ENCODE measurements at regions not wholly inside any gene's neighbourhood (a gene's known extent, or its start where the extent isn't known, plus 50 kb on each side); places are given as distances from the start of the nearest gene placed in this dataset.
"Not testable (repeated sequence)": the region's sequence is repeated elsewhere in the genome, so short reads cannot be mapped to it uniquely, and the experiment has no call there.

- no peak overlapping the region for H3K27ac ChIP-seq
- no peaks in the 10 kb centered on the region for H3K36me3 ChIP-seq
- no peak overlapping the region for H3K4me3 ChIP-seq (ENCODE audit: low read depth in 1 of 2, low read length in 1 of 2)
- H3K4me1 ChIP-seq (ENCODE audit: control insufficient read depth in 1 of 2, insufficient read depth in 1 of 2, low read depth in 1 of 2, low read length in 1 of 2) = no peaks in the 10 kb centered on the region
- no peaks in the 10 kb centered on the region for H3K27me3 ChIP-seq
- no peaks in the 10 kb centered on the region for H3K9me3 ChIP-seq
- TF ChIP-seq CTCF (IDR thresholded peaks at IDR 0.05) = no peak
Measured at GRCh38 chr1:222058249-222058648, 316.4 kb upstream of the DUSP10 start.

DNA sequence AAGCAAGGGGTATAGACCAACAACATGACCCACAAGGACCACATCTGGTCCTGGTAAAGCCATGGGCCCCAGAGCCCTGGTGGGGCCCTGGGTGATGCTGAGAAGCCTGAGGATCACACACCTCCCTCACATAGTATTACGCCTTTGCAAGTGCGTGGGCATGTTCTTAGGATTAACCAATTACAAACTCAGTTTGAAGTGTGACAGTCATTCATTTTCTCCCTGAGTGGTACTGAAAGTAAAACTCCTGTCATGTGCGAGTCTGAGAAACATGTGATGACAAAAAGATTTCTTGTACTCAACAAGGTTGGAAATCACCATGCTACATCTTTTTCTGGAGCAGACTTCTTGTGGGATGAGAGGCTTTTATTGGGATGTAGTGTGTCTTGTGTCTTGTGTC, 315.3 kb upstream of the DUSP10 start:
- Histone ChIP-seq H3K9me3 (no peaks in the 10 kb centered on the region), H3K4me1 (ENCODE audit: control insufficient read depth in 1 of 2, insufficient read depth in 1 of 2, low read depth in 1 of 2, low read length in 1 of 2) (no peaks in the 10 kb centered on the region), H3K27me3 (no peaks in the 10 kb centered on the region), H3K27ac (no peak overlapping the region), H3K4me3 (ENCODE audit: low read depth in 1 of 2, low read length in 1 of 2) (no peak overlapping the region), H3K36me3 (no peaks in the 10 kb centered on the region)
- TF ChIP-seq CTCF (IDR thresholded peaks at IDR 0.05) = no peak

DNA sequence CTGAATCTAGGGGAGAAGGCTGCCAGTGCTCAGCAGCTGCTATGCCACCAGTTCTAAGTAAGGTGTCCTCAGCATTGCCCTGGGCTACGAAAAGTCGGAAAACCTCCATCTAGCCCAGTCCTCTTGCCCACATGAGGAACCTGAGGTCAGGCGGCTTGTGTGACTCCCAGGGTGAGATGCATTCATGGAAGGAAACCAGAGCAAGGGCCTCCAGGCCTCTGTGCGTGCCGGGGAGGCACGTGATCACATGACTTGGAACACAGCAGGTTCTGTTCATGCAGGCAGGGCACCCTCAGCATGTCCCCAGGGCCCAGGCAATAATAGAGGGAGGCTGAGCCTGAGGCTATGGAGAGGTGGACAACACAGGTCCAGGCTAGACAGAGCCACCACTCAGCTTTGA, 312.5 kb upstream of the DUSP10 start:
- Histone ChIP-seq H3K4me1 (ENCODE audit: control insufficient read depth in 1 of 2, insufficient read depth in 1 of 2, low read depth in 1 of 2, low read length in 1 of 2) (no peaks in the 10 kb centered on the region), H3K27ac (no peak overlapping the region), H3K9me3 (no peaks in the 10 kb centered on the region), H3K36me3 (no peaks in the 10 kb centered on the region), H3K4me3 (ENCODE audit: low read depth in 1 of 2, low read length in 1 of 2) (no peak overlapping the region), H3K27me3 (no peaks in the 10 kb centered on the region)
- TF ChIP-seq CTCF (IDR thresholded peaks at IDR 0.05) = no peak

GRCh38 chr1:222053790-222054294, 312.0 kb upstream of the DUSP10 start:
- TF ChIP-seq CTCF (IDR thresholded peaks at IDR 0.05) = no peak
- Histone ChIP-seq H3K27me3 (no peaks in the 10 kb centered on the region), H3K36me3 (no peaks in the 10 kb centered on the region)

DNA sequence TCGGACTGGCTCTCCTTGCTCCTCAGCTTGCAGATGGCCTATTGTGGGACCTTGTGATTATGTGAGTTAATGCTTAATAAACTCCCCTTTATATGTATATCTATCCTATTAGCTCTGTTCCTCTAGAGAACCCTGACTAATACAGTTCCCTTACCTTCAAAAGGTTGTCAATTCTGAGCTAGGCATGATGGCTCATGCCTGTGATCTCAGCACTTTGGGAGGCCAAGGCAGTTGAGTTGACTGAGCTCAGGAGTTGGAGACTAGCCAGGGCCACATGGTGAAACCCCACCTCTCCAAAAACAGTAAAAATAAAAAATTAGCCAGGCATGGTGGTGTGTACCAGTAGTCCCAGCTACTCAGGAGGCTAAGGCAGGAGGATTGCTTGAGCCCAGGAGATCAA, 309.4 kb upstream of the DUSP10 start:
- H3K27ac ChIP-seq; H3K4me1 ChIP-seq (ENCODE audit: control insufficient read depth in 1 of 2, insufficient read depth in 1 of 2, low read depth in 1 of 2, low read length in 1 of 2); H3K4me3 ChIP-seq (ENCODE audit: low read depth in 1 of 2, low read length in 1 of 2): not testable (repeated sequence)

More at GRCh38 chr1:222053790-222054294, 312.0 kb upstream of the DUSP10 start:
- H3K9me3 ChIP-seq = no peaks in the 10 kb centered on the region
- no peaks in the 10 kb centered on the region for H3K4me1 ChIP-seq (ENCODE audit: control insufficient read depth in 1 of 2, insufficient read depth in 1 of 2, low read depth in 1 of 2, low read length in 1 of 2)
- no peak overlapping the region for H3K27ac ChIP-seq
- H3K4me3 ChIP-seq (ENCODE audit: low read depth in 1 of 2, low read length in 1 of 2) = no peak overlapping the region

DNA sequence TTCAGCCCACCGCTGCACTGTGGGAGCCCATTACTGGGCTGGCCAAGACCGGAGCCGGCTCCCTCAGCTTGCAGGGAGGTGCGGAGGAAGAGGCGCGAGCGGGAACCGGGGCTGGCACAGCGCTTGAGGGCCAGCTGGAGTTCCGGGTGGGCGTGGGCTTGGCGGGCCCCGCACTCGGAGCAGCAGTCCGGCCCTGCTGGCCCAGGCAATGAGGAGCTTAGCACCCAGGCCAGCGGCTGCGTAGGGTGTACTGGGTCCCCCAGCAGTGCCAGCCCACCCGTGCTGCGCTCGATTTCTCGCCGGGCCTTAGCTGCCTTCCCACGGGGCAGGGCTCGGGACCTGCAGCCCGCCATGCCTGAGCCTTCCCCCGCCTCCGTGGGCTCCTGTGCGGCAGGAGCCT, 307.8 kb upstream of the DUSP10 start:
- not testable (repeated sequence) for H3K27ac ChIP-seq, H3K9me3 ChIP-seq

More for the DNA sequence above, 309.4 kb upstream of the DUSP10 start:
- H3K36me3 ChIP-seq, H3K27me3 ChIP-seq, H3K9me3 ChIP-seq: not testable (repeated sequence)

GRCh38 chr1:222049176-222049575, 307.3 kb upstream of the DUSP10 start:
- no peak overlapping the region for H3K4me3 ChIP-seq (ENCODE audit: low read depth in 1 of 2, low read length in 1 of 2)
- TF ChIP-seq CTCF (IDR thresholded peaks at IDR 0.05) = no peak
- H3K36me3 ChIP-seq = no peaks in the 10 kb centered on the region
- H3K9me3 ChIP-seq = no peaks in the 10 kb centered on the region
- no peaks in the 10 kb centered on the region for H3K27me3 ChIP-seq
- no peak overlapping the region for H3K27ac ChIP-seq
- H3K4me1 ChIP-seq (ENCODE audit: control insufficient read depth in 1 of 2, insufficient read depth in 1 of 2, low read depth in 1 of 2, low read length in 1 of 2) = no peaks in the 10 kb centered on the region

More for the DNA sequence above, 307.8 kb upstream of the DUSP10 start:
- not testable (repeated sequence) for H3K36me3 ChIP-seq; H3K4me1 ChIP-seq (ENCODE audit: control insufficient read depth in 1 of 2, insufficient read depth in 1 of 2, low read depth in 1 of 2, low read length in 1 of 2); H3K4me3 ChIP-seq (ENCODE audit: low read depth in 1 of 2, low read length in 1 of 2); H3K27me3 ChIP-seq

Measured in neutrophil (primary cell).